ENCODE measurements at regions not wholly inside any gene's neighbourhood (a gene's known extent, or its start where the extent isn't known, plus 50 kb on each side); places are given as distances from the start of the nearest gene placed in this dataset.

GRCh38 chr1:95578462-95578861, 344.5 kb downstream of the RWDD3 start:
- POLR2A ChIA-PET: no interaction called here
- H3K4me1 ChIP-seq (replicated peaks in 1 of 2; ENCODE audit: control insufficient read depth in 2 of 2, insufficient read depth in 2 of 2, low read length in 2 of 2): no peaks in the 10 kb centered on the region
- H3K9me1 ChIP-seq (ENCODE audit: control insufficient read depth, insufficient read depth, low read length): no peaks in the 10 kb centered on the region
- H2AFZ ChIP-seq (ENCODE audit: low read depth, low read length): no peak overlapping the region
- no peak overlapping the region for H3K4me3 ChIP-seq
- H3K79me2 ChIP-seq (ENCODE audit: control insufficient read depth, insufficient read depth, low read length): no peaks in the 10 kb centered on the region
- 0% methylated on average over 3 of the region's 3 CpGs for WGBS (ENCODE audit: insufficient coverage, low coverage, missing lambda C conversion rate)
- H3K4me2 ChIP-seq (ENCODE audit: insufficient read depth, low read length): no peak overlapping the region
- CTCF ChIA-PET (ENCODE audit: low intra/inter-chr PET ratio): no interaction called here
- ATAC-seq: no peak
- intact Hi-C loops (cut with micrococcal nuclease): no loop called here
- no peaks in the 10 kb centered on the region for H3K36me3 ChIP-seq (ENCODE audit: control insufficient read depth, insufficient read depth, low read length)
- in situ Hi-C loops (cut with MboI): no loop called here
- no peak overlapping the region for H3K27ac ChIP-seq (ENCODE audit: extremely low read depth, low read depth, low read length)
- no peak for DNase-seq (ENCODE audit: extremely low read depth in 1 of 4, low spot score in 3 of 4)
- no peaks in the 10 kb centered on the region for H3K27me3 ChIP-seq (ENCODE audit: control insufficient read depth in 2 of 2, insufficient read depth in 2 of 2, low read length in 2 of 2)
- no peaks in the 10 kb centered on the region for H3K9me3 ChIP-seq (replicated peaks; ENCODE audit: control insufficient read depth, insufficient read depth, low read depth, low read length)
- H3K9ac ChIP-seq (ENCODE audit: insufficient read depth in 1 of 2, low read depth in 2 of 2, low read length in 2 of 2): no peak overlapping the region
- H4K20me1 ChIP-seq (replicated peaks; ENCODE audit: control insufficient read depth, insufficient read depth, low read length): no peaks in the 10 kb centered on the region
- BruUV-seq (replicated peaks): no TSS peak
- FAIRE-seq: no peak
- TF ChIP-seq HES1 (IDR thresholded peaks at IDR 0.05; ENCODE audit: low read depth): no peak
- TF ChIP-seq ELF4 (CRISPR knock-in tag; IDR thresholded peaks at IDR 0.05): no peak
- no peak for TF ChIP-seq ZNF583 (CRISPR knock-in tag; IDR thresholded peaks at IDR 0.05)
- TF ChIP-seq ZNF318 (IDR thresholded peaks at IDR 0.05; ENCODE audit: borderline replicate concordance in 1 of 2, low read depth in 1 of 2): no peak
